Panc1 (cell line): ENCODE measurements at regions not wholly inside any gene's neighbourhood (a gene's known extent, or its start where the extent isn't known, plus 50 kb on each side); places are given as distances from the start of the nearest gene placed in this dataset.

Experiments
- SIN3A ChIP-seq: IDR thresholded peaks from 2 replicates; pipeline ENCODE4 v1.6.1; 2012; ENCODE audit warnings: low read depth, mild to moderate bottlenecking, low read length, moderate library complexity, borderline replicate concordance; ENCODE audit not compliant: insufficient read depth
- TCF7L2 ChIP-seq: IDR thresholded peaks from 2 replicates; pipeline ENCODE4 v1.6.1; 2011; ENCODE audit warnings: mild to moderate bottlenecking, low read depth, low read length, inconsistent platforms
- TF ChIP-seq, protein P1 (sequence below): fragments of 450-650 bp; IDR thresholded peaks from 2 replicates; pipeline ENCODE4 v1.5.1; 2017; ENCODE audit warnings: mild to moderate bottlenecking

DNA sequence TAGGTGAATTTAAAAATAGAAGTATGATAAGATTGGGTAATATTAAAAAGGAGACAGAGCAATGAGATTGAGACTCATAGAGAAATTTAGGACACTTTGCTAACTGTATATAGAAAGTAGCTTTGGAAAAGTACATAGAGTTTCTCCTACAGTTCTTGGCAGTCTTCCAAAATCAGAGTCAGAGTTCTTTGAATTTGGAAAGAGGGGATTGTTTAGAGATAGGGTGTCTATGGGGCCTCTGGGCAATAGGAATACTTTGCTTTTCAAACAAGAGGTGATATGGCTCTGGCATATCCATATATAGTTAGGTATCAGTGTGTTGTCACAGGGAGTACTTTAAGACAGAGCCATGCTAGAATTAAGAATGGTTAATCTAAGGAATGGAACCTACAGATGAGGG, 477.1 kb upstream of the KCNMB2 start:
- TF ChIP-seq, protein P1, sequence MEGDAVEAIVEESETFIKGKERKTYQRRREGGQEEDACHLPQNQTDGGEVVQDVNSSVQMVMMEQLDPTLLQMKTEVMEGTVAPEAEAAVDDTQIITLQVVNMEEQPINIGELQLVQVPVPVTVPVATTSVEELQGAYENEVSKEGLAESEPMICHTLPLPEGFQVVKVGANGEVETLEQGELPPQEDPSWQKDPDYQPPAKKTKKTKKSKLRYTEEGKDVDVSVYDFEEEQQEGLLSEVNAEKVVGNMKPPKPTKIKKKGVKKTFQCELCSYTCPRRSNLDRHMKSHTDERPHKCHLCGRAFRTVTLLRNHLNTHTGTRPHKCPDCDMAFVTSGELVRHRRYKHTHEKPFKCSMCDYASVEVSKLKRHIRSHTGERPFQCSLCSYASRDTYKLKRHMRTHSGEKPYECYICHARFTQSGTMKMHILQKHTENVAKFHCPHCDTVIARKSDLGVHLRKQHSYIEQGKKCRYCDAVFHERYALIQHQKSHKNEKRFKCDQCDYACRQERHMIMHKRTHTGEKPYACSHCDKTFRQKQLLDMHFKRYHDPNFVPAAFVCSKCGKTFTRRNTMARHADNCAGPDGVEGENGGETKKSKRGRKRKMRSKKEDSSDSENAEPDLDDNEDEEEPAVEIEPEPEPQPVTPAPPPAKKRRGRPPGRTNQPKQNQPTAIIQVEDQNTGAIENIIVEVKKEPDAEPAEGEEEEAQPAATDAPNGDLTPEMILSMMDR, result no peak
- no peak for TF ChIP-seq SIN3A
- no peak for TF ChIP-seq TCF7L2
